HG03342 (cell line): ENCODE measurements at regions not wholly inside any gene's neighbourhood (a gene's known extent, or its start where the extent isn't known, plus 50 kb on each side); places are given as distances from the start of the nearest gene placed in this dataset.
"Not testable (repeated sequence)": the region's sequence is repeated elsewhere in the genome, so short reads cannot be mapped to it uniquely, and the experiment has no call there.

Experiments
- ATAC-seq: cut with Tn5 transposase; IDR thresholded peaks from one replicate; pipeline ENCODE4 v1.9.1; 2021; ENCODE audit warnings: mild to moderate bottlenecking, moderate library complexity; ENCODE audit not compliant: unreplicated experiment

DNA sequence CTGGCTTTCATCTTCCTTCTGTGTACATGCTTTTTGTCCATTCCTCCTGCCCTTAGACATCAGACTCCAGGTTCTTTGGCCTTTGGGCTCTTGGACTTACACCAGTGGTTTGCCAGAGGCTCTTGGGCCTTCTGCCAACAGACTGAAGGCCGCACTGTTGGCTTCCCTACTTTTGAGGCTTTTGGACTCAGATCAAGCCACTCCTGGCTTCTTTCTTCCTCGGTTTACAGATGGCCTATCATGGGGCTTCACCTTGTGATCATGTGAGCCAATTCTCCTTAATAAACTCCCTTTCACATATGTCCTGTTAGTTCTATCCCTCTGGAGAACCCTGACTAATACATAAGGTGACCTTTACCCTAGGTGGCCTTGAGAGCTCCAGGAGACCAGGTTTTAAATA lies 189.1 kb upstream of the CCNG1 start:
- no peak for ATAC-seq

DNA sequence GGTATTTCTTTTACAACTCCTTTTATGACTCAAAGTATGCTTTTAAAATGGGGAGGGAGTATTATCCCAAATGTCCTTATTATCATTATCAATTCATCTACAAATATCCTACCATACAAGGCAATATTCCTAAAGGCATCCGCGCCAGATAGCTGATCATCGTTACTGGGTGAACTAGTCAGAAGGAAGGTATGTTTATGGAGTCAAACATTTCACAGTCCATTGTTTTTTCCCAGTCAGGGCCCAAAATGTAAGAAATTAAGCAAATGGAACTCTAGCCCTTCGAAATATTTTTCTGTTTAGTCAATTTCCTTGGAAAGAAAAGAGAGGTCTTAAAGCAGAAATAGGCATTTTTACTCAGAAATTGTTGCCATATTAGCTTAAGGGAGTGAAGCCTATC lies 188.5 kb upstream of the CCNG1 start:
- ATAC-seq = no peak

DNA sequence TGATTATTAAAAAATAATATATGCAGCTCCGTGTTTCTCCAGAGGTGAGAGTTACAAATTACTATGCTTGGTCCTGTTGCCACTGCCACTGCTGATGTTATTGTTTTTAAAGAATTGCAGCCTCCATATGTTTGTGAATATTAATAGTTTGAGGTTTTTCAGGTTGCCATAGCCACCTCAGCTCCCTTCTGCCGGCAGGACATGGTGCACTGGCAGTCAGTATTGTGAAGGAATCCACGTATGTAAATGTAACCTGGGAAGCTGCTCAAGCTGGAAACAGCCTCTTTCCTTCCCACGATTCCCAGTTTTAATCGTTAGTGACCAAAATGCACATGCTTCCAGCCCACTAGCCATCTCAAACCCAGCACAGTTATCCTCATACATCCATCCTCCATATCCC lies 184.4 kb upstream of the CCNG1 start:
- no peak for ATAC-seq

DNA sequence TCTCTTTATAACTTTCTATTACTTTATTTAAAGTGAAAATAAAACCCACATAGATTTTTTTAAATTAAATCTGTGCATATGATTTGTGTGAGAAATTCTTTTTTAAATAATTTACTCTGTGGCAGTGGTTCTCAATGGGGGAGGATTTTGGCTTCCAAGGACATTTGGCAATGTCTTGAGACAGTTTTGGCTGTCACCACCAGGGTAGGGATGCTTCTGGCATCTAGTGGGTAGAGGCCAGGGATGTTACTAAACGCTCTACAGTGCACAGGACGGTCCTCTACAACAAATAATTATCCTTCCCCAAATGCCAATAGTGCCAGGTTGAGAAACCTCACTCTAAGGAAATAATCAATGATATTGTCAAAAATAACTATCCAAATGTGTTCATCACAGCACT lies 177.9 kb upstream of the CCNG1 start:
- ATAC-seq = no peak

DNA sequence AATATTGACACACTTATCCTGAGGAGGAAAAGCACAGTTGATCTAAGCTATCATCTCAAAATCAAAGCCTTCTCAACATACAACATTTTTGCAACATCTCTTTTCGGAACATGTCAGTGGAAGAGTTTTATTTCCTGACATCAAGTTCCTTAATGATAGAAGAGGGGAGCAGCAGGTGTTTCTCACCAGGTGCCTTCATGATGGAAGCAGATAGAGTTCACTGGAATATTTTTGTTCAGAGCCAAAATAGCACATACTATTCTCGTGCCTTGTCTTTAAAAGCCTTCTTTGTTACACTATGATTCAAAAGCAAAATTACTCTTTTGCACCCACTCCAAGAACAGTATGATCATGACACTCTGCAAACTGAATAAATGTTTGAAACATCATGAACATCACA lies 176.9 kb upstream of the CCNG1 start:
- no peak for ATAC-seq

DNA sequence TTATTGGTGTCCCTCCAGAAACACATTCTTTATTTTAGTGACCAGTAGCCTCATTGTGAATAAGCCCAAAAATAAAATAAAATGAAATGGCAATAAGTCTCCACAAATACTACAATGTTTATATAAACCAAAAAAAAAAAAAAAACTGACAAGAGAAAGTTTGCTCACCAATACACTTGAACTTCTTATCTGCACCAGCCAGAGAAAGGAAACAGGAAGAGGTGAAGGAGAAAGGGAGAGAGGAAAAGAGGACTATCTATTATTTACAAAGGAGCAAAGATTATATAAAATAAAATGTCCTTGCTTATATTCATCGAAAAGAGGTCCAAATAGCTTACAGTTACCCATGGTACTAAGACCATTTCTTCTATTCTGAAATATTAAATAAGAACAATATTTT lies 176.4 kb upstream of the CCNG1 start:
- no peak for ATAC-seq

DNA sequence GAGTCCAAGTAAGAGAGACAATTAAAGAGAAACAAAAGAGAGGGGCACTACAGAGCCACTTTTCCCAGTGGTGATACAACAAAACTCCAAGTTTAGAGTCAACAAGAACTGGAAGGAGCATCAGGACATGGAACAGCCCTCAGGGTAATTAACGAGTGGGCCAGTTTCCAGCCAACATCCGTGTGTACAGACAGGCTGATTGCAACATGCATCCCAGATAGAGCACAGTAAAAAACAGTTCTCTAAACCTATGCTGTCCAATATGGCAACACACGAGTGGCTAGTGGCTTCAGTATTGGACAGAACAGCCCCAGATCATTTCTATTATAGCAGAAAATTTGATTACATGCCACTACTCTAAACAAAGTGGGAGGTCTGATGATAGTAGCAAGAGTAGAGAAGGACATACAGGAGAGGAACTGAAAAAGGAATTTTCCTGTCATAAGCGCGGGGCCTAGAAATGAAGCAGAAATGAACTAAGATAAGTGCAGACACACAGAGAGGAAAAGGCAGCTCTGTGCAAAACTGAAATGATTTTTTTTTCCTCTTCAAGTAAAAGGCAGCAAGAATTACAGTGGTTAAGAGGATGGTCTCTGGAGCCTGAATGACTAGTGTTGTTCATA lies 175.6 kb upstream of the CCNG1 start:
- ATAC-seq = no peak

DNA sequence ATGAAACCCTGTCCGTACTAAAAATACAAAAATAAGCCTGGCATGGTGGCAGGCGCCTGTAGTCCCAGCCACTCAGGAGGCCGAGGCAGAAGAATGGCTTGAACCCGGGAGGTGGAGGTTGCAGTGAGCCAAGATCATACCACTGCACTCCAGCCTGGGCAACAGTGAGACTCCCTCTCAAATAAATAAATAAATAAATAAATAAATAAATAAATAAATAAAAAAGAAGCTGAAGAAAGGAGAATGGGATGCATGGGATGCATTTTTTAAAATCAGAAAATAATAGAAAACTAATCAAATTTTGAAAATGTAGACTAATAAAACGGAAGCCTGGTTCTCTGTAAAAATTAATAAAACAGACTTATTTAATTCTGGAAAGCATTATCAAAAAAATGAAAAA lies 171.1 kb upstream of the CCNG1 start:
- not testable (repeated sequence) for ATAC-seq

DNA sequence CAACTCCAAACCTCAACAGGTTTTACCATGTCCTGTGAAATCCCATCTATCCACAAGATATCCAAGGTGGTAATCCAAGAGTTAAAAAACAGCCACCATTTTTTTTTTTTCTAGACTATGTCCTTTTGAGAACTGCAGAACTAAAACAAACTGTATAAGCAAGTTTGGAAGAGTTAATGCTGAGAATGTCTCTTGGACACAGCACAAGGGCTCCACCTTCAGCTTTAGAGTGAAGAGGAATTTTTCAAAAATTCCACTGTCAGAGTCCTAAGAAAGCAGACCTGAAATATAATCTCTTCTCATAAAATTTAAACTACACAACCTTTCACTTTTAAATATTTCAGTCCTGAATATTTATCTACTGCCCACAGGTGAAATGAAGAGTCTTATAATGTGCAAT lies 167.8 kb upstream of the CCNG1 start:
- no peak for ATAC-seq

DNA sequence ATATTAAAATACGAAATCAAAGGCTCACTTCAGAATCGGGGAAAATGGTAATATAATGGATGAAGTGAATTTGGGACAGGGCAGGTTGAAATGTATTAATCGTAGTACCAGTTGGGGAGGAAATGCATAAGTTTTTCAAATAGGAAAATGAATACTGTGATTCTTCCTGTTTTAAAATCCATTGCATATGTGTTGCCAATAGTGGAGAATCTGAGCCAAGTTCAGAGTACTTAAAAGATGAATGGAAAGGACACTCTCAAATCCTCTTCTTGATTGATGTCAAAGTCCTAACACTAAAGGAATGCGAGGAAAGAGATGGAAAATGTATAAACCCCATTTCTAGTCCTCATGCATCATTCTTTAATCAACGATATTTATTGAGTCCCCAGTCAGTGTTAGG lies 160.9 kb upstream of the CCNG1 start:
- ATAC-seq = no peak

DNA sequence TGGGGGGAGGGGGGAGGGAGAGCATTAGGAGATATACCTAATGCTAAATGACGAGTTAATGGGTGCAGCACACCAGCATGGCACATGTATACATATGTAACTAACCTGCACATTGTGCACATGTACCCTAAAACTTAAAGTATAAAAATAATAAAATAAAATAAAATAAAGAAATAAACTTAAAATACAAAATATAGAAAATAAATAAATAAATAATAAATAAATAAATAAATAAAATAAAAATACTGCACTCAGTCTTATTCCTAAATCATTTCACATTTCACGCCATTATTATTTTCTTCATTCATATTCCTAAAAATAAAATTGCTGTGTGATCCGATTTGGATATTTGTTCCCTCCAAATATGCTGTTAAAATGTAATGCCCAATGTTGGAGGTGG lies 156.5 kb upstream of the CCNG1 start:
- ATAC-seq = not testable (repeated sequence)

DNA sequence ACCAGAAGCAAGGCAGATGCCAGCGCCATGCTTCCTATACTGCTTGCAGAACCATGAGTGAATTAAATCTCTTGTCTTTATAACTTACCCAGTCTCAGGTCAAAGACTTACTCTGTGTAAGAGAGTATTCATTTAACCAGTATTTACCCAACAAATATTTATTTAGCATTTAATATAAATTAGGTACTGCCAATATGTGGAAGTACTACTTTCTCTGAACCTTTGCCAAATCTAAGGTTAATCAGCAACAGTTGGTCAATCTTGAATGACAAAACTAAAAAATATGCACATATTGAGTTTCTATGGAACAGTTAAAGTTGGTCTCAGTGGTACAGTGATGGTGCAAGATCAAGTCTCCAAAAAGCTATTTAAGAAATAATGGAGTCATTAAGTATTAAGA lies 155.9 kb upstream of the CCNG1 start:
- no peak for ATAC-seq

DNA sequence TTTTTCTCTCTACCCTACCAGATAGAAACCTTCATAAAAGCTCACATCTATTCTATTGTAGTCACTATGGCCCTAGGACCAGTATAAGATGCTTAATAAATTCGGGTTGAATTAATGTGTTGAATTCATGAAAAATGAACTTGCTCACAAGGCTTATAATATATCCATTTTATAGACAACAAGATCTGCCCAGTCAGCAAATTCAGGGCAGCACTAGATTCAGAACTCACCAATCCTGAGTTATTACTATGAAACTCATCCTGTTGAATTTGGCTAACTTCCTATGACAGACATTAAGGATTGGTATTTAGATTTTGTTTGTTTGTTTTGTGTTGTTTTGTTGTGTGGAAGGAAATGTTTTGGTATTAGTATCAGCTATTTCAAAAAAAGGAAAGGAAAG lies 143.6 kb upstream of the CCNG1 start:
- no peak for ATAC-seq

DNA sequence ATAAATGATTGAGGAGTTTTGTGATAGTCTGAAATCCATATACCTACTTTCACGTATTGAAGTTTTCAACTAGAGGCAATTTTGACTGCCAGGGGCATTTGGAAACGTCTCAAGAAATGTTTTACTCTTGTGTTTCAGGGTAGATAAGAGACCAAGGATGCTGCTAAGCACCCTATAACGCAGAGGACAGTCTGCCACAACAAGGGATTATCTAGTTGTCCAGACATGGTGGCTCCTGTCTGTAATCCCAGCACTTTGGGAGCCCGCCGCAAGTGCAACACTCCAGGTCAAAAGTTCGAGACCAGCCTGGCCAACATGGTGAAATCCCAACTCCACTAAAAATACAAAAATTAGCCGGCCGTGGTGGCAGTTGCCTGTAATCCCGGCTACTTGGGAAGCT lies 133.7 kb upstream of the CCNG1 start:
- ATAC-seq = no peak

DNA sequence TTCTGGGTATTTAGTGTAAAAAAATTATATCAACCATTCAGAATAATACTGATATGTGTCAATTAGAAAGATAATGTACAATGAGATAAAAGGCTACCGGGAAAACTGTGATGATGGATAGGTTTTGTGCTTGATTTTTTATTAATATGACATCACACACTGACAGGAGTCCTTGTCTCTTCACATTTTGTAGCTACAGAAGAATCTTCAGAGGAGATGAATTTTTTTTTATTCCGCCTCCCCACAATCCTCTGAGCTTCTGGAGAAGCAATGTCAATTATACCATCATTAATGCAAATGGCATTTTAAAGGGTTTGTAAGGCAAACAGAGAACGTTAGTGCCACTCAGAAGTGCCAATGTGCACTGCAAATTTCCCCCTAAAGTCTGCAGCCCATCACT lies 131.7 kb upstream of the CCNG1 start:
- ATAC-seq = no peak

DNA sequence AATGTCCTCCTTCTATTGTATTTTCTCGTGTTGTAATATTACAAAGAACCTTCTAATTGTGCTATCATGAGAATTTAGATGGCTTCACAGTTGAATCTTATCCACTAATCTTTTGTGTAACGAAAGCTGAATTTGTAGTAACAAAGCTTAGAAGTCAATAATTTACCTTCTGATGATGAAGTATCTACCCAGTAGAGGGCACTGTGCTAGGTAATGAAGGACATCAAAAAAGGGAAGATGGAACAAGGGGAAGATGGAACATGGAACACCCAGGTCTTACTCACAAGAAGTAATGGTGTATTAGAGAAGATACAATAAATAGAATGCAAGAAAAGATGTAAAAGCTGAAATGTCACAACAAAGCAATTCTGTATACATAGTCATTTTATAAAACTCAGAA lies 131.0 kb upstream of the CCNG1 start:
- peak; percentile 68 for ATAC-seq

DNA sequence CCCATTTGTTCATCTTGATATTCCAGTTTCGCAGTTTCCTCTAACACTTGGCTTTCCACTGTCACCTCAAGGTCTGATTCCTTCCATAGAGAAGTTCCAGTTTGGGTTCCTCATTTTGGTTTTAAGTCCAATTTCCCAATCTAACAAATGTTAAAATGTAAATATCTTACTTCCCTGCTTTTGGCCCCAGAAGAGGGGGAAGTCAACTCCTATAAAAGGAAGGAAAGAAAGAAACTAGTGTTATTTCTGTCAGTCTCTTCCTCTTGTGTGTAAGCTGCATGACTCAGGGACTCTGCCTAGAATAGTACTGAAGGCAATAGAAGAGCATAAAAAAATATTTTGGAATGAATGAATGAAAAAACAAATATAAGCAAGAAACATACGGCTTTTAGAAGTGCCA lies 127.5 kb upstream of the CCNG1 start:
- ATAC-seq = no peak

DNA sequence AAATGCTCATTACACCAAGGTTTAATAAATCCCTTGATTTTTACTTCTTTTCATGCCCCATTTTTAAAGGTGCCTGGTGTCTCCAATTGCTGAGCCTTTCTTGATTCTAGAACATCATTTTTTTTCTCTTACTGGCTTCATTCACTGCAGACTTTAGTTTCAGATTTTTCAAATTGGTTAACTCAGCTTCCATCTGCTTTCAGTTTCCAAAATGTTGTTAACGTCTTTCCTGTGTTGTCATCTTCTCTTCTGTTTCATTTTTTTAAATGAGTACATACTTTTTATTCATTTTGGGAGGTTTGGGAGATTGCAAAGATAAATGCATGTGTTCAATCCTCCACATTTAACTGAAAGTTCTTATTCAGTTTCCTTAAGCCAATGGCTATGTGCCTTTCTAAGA lies 126.4 kb upstream of the CCNG1 start:
- no peak for ATAC-seq

DNA sequence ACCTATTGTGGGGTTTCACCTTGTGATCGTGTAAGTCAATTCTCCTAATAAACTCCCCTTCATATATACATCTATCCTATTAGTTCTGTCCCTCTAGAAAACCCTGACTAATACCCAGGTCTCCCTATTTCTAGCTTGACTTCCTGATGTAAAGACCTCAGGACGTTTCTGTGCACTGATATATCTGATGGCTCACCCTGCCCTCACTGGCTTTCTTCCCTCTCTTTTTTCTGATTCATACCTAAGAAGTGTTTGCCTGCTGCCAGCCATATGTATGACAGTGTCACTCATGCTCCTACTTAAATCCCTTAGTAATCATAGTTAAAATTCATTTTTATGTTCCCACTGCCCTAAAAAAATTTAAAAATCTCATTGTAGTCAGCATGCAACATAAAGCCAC lies 124.8 kb upstream of the CCNG1 start:
- ATAC-seq = no peak

DNA sequence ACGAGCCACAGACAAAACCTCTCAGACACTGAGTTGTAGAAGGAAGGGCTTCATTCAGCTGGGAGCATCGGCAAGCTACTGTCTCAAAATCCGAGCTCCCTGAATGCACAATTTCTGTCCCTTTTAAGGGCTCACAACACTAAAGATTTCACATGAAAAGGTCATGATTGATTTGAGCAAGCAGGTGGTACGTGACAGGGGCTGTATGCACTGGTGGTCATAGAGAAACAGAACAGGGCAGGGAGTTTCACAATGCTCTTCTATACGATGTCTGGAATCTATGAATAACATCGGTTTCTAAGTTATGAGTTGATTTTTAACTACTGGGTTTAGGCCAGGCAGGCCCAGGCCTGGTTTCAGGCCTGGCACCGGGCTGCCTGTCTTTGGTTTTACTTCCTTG lies 124.3 kb upstream of the CCNG1 start:
- not testable (repeated sequence) for ATAC-seq

DNA sequence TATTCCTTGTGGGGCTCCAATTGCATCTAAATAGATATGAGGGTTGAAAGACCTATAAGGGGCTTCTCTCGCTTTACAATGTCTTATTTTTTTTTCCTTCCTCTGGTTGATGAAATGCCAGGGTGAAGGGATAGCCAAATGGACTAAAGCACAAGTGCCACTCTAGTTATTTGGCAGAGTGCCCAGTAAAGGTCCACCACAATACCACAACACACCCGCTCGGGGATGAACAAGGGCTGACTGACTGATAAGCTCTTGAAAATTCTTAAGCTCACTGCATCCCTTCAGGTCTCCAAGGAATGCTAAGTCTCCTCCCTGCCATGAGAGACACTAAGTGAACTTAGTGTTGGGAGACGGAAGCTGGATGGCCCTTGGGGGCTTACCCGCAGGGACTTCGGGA lies 121.0 kb upstream of the CCNG1 start:
- ATAC-seq = not testable (repeated sequence)

DNA sequence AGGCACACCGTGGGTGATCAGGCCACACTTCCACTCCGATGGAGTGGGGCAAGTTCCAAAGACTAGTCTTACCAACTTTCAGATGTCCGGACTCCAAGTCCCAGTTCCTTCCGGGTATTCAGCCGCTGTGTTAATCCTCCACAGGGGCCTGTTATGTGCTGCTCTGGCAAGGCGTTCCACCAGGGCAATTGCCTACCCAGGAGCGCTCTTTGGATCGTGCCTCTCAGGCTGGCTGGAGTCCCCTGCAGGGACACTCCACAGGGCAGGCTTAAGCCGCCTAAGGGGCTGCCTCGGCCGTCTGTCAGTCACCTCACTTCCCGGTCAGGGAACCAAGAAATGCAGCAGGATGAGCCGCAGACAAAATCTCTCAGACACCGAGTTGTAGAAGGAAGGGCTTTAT lies 118.7 kb upstream of the CCNG1 start:
- ATAC-seq = no peak

DNA sequence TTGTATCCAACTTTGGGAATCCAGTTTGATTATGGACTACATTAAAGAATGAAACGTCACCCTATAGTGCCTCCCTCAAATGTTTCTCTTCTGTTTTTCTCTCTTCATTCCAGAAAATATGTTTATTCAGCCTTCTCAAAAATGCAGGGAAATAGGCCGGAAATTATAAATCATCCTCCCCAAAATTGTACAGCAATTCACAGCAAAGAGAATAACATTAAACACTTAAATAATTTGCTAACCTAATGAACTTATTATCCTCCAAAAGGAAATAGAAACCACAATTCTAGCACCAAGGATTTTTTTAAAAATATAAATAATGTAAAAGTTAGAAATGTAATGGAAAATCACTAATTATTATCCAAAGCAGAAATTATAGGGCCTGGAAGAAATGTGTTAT lies 115.9 kb upstream of the CCNG1 start:
- ATAC-seq = no peak
